ENCODE measurements at regions not wholly inside any gene's neighbourhood (a gene's known extent, or its start where the extent isn't known, plus 50 kb on each side); places are given as distances from the start of the nearest gene placed in this dataset.

DNA sequence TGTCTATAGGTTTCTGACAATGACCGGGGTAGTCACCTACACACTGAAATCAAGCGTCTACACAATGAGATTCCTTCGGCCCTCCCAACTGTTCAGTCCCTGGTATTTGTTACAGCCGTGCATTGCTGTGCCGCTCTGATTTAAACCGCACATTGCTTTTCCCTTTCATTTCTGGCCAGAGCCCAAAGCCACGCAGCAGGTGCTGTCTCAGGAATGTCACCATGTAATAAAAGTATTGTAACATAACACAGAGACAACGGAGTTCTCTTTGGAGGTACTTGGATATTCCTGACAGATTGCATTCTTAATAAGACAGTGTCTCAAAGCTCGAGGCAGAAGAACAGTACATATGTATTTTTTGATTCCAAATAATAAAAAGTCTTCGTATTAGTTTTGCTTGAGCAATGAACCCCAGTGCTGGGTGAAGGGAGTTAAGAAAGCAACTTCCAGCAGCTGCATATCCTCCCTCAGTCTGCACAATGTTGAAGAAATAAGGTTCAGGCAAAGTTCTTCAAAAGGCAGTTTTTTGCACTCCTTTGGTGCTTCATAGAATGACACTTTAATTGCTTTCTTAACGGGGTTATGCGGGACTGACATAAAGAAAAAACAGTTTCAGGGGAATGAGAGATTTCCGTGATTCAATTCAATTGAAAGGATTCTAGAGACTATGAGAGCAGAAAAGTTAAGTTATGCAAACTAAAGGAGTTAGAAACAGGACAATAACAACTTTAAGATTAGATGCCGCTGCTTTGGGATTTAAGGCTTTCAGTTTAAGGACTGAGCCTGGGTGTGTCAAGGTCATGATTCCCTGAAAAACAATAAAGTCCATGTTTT is 288.7 kb upstream of the FLRT2 start:
- DNase-seq (ENCODE audit: low read depth in 2 of 2), result no peak

DNA sequence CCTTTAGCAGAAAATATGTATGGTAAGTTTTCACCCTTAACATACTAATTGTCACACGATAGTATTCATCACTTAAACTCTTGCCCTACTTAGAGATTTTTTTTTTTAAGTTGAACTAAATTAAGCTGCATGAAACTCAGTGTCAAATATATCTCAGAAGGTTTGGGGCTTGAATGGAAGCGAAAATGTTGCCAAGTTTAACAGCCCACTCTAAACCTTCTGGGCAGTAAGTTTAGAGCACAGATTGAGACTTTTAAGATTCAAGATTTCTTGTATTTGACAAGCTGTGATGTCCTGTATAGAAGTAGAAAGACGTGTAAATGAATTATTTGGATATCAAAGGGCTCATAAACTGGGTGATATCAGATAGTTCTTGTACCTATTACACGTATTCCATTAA is 287.3 kb upstream of the FLRT2 start:
- no peak for DNase-seq (ENCODE audit: low read depth in 2 of 2)

DNA sequence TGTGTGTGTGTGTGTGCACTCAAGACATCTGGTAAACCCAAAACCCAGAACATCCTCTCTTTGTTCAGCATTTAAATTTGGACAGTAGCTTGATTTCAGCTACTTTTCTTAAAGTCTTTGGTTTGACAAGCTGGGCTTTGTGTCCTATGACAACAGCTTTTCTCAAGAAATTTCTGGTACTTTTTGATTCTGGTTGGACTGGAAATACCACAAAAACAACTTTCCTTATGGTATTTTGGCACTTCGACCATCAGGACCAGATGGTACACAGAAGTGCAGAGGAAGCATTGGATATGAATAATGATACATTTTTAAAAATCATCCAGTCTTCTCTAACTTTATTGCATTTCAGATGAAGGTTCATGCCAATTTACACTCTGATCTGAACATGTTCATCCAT is 286.6 kb upstream of the FLRT2 start:
- DNase-seq (ENCODE audit: low read depth in 2 of 2), result no peak

DNA sequence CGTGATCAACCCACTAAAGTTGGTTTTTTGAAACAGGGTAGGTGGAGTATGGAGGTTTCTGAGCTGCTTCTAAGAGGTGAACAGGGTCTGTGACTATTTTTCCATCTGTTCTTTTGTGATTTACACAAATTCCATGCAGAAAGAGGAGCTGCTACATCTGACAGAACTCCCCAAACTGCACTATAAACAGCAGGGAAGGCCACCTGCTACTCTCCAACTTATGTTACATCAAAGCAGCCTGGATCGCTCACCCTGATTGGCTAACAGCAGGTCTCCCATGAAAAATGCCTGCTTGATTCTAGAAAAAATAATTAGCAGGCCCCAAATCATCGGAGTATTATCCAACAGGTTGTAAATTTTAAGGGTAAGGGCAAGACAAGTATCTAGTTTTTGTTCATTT is 282.9 kb upstream of the FLRT2 start:
- DNase-seq (ENCODE audit: low read depth in 2 of 2), result no peak

DNA sequence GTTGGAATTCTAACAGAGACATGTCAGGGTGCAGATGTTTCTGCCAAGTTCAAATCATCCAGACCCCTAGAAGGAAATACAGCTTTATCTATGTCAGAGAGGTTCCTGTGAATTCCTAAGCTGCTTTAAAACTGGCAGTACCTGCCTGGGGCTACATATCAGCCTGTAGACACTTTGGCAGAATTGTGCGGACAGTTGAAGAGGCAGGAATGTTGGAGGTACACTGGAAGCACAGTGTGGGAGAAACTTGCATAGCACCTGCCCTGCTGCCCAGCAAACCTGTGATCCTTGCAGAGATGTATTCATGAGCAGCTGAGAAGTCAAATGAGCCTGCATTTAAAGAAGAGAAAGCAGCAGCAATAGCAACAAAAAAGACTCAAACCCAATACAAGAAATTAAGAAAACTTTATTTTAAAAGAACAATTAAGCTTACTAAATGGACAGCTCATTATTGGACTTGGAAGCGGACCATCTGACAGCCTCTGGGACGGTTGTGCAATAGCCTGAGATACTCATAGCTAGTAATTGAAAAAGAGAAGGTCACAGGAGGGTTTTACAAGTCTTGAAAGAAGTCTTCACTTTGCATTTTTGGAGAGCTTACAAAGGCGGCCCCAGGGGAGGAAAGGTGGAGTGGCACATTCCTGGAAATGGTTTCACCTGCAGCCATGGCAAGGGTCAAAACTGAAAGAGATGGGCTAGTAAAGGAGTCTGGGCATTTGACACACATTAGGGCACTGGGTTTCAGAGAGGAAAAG is 280.9 kb upstream of the FLRT2 start:
- DNase-seq (ENCODE audit: low read depth in 2 of 2), result no peak

DNA sequence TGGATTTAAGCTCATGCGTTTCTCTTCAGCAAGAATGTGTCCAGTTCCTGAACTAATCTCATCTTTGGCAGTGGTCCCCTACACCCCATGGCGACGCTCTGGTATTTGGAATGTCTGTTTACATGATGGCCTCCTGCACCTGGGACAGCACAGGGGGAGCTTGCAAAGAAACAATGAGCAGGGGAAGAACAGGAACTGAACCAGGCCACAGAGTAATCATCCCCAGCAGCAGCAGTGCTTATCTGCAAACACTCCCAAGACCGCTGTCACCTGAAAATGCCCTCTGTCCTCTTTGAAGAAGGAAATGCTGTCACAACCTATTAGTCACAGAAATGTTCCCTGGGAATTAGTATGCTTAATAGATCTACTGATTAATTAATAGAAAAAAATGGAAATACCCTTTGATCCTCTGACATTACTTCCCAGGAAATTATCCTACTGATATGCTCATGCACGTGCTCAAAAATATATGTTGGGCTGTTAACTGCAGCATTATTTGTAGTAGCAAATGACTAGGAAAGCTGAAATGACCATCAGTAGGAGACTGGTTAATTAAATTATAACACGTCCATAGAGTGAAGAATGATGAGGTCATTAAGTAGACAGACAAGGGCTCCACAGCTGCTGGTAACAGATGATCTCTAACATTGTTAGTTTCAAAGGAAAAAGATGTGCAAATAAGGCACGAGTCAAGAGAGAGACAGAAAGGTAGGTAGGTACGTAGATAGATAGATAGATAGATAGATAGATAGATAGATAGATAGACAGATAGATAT is 279.3 kb upstream of the FLRT2 start:
- no peak for DNase-seq (ENCODE audit: low read depth in 2 of 2)

DNA sequence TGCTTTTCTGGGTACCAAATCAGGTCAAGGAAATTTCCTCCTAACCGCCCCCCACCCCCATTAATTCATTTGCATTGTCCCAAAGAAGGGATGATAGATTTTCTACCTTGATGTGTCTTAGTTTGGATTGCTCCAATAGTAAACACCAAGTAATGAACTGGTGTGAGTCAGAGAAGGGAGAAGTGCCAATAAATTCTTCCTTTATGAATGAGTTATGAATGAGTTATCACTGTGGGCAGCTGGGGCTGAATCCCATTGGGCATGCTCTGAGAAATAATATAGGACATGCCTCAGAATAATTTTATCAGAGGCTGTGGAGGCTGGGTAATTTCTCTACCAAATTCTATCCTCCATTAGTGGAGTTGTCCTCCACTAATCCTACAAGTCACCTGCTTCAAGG is 277.9 kb upstream of the FLRT2 start:
- peak; percentile 62 to 64 for DNase-seq (ENCODE audit: low read depth in 2 of 2)

DNA sequence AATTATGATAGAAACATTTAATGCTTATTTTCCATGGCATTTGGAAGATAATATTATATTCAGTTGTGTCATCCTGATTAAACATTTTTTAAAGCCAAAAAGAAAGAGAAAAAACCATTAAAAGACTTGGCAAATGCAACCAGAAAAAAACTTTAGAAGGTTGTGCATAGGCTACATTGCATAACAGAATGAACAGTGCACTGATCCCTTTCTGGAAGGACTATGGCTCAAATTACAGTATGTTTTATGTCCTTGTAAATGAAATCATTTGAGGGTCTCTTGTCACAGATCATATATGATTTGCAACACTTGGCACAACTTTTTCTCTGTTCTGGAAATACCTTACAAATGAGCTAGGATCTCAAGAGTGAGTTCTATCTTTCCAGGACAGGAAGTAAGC is 275.2 kb upstream of the FLRT2 start:
- no peak for DNase-seq (ENCODE audit: low read depth in 2 of 2)

DNA sequence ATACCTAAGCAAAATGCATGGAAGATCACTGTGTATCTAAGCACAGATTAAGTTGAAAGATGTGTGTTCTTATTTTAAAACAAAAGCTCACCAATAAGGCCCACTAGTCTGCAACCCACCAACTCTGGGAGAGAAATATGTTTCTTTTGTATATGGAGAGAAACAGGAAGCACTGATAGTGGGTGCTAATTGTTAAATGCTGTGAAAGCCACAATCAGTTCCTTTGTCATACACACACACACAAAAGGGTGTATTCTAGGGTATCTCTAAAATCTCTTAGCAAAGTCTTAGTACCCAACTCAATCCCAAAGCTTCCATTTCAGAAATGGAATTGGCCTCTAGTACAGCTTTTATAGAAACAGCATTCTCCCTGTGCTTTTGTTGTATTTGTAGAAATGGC is 272.7 kb upstream of the FLRT2 start:
- no peak for DNase-seq (ENCODE audit: low read depth in 2 of 2)

DNA sequence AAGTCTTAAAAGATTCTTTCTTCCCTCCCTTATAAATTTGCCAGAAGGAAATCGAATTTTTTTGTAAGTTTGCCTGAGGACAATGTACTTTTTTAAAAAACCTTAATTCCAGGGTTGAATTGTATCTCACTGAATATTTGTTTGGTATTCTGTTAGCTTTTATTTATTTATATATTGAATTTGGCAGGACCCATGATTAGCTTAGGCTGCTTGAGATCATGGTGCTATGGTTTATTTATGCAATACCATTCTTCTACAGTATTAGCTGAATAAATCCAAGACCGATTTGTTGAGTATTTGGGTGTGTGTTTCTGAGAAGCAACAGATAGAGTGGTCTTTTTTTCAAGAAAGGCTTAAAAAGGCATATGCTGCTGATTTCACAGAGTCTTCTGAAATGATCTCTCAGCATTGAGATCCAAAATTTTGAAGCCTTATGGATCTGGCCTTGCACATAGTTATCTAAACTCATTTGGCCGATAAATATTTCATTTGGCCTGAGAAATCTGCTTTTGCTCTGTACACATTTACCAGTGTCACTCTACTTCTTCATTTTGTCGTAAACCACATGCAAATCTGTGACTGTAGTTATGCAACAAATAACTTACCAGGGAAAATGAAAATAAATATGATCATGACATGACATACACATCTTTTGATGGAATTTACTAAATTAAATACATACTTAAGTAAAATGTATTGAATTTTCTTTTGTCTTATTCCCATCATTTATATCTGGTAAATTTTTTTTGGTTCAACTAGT is 265.8 kb upstream of the FLRT2 start:
- no peak for DNase-seq (ENCODE audit: low read depth in 2 of 2)

DNA sequence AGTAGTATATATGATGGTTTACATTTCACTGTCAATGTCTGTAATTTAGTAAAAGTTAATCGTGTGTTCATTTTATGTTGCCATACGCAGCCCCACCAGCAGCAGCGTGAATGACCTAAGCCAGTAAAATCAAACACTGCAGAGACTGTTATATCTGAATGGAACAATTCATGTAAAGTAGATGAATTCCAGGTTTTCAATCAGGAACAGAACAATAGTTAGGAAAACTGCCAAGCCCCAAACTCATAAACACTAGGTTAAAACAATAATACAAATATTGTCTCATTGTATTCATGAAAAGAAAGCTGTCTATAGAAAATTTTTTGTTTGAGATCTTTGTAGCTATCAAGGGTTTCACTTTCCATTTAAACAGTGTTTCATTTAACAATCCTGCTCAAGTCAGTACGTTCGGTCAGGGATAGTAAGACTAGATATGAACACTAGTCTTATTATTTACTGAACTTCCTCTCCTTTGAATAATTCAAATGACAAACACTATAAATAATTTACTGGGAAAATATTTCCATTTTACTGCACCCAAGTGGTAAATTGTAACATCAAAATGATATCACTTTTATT is 256.8 kb upstream of the FLRT2 start:
- no peak for DNase-seq (ENCODE audit: low read depth in 2 of 2)

DNA sequence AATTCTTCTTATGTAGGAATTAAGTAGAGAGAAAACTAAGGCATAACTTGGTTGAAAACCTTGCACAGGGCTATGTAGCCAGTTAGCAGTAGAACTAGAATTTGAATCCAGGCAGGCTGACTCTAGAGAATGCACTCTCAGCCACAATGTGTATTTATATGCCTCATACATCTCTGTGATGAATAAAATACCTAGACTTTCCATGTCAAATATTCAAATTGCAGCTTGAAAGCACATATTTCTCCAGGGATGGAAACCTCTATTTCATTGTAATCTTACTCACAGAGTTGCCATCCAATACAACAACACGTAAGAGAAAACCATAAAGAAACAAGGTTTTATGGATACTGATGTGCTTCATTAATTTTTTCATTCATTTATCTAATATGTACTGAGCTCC is 256.0 kb upstream of the FLRT2 start:
- no peak for DNase-seq (ENCODE audit: low read depth in 2 of 2)

DNA sequence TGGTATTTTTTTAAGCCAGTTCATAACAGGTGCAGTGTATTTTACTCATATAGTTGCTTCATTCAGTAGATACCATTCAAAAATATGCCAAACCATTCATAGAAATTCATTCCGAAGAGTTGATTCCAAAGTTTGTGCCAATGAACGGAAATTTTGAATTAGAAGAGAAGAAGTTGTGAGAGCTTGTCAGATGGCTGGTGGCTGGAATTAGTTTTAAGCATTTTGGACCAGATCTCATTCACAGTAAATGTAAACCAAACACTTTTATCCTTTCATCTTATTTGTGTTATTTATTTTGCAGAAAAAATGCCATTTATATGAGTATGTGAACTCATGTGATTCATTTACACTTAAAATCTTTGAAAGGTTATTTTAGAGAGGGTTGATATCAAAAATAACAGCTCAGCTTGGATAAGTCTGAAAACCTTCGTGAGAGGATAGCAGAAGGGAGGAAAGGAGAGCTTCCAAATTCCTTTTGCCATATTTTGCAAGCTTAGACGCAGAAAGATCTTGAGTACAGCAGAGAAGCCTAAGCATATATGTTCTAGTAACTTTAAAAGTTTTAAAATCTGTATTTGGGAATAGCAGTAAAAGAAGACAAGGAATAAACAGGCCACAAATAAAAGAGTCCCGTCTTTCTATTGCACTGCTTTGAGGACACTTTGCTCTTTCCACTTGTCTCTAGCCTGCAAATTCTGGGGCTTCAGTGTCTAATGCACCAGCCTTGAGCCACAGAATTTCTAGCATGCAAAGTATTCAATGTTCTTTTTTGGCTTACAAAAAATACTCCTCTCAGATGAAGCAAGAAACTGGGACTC is 253.6 kb upstream of the FLRT2 start:
- DNase-seq (ENCODE audit: low read depth in 2 of 2), result no peak

DNA sequence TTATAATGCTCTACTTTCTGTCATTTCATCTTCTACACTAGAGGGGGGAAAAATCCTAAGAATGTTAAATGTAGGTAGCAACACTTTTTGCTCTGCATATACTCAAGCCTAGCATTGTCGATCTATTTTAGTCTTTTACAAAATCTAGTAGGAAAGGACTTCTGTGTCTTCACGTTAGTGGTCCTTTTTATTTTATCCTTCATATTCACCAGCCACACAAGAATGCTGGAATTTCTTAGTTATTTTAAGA is 253.0 kb upstream of the FLRT2 start:
- DNase-seq (ENCODE audit: low read depth in 2 of 2), result no peak

DNA sequence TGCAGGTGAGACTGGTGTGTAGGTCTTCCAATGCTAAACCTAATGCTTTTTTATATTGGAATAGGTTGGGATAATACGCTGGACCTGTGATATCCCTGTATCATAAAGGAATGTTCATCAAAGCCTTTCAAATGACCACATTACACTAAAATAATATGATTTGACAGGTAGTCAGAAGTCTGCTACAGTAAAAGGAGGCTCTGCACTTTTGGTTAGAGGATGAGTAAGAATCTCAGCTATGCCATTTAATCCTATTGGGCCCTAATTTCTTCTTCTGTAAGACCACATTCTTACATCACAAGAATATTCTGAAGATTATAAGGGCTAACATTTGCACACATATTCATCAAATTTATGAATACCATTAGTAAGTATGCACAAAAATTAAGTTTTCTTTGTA is 250.5 kb upstream of the FLRT2 start:
- DNase-seq (ENCODE audit: low read depth in 2 of 2), result no peak

DNA sequence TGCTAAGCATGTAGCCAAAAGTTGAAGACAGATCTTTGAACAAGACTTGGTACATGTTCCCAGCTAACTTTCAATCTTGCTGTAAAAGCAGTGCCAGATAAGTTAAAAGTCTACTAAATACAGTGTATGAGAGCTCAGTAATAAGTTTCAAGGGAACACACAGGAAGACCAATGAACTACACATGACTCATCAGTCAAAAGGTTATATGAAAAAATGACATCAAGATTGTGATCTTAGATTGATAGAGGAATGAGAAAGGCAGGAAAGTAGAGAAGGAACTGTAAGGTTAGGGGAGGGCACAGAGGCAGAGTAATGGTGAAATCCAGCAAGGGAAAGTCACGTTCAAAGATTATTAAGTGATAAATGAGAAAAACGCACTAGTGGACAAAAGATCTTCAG is 249.9 kb upstream of the FLRT2 start:
- DNase-seq (ENCODE audit: low read depth in 2 of 2), result no peak

DNA sequence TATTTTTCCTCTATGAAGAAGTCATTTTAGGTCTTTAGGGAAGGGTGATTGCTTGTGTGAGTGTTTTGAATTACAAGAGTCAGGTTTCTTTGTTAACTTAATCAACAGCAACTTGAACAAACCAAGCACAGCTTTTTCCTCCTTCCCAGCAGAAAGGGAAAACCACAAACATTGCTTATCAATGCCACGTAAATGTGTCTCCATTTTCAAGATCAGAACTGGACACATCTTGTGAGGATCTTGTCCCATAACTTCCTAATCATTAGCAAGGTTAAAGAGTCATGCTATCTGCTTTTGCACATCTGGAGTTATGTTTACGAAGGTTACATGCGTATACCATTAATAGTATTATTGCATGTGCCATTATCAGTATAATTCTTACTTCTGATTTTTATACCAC is 248.0 kb upstream of the FLRT2 start:
- DNase-seq (ENCODE audit: low read depth in 2 of 2), result no peak

DNA sequence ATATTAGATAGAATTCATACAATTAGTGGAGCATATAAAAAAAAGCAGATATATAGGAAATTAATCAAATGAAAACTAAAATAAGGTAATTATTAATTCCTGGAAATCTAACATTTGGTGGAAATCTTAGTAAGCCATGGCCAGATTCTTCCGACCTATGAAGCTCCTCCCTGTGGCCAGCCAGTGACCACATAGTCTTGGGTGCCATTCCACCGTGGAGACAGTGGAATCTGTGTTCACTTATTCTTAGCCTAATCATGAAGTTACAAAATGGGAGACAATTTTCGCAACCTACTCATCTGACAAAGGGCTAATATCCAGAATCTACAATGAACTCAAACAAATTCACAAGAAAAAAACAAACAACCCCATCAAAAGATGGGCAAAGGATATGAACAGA is 241.9 kb upstream of the FLRT2 start:
- no peak for DNase-seq (ENCODE audit: low read depth in 2 of 2)

DNA sequence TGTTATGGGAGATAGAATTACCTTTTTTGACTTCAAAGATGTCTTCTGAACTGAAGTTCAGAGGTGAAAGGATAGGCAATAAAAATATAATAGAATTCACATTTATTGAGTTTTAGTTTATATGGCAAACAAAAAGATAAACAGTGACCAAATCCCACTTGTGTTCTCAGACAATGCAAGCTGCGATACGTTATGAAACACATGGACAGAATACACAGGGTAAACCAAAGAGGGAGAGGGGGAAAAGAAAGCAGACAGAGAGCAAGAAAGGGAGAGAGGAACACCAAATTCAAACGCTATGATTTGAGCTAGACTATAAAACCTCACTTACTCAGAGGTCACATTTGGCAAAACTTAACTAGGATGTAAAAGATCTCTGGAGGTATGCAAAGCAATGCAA is 238.2 kb upstream of the FLRT2 start:
- no peak for DNase-seq (ENCODE audit: low read depth in 2 of 2)

DNA sequence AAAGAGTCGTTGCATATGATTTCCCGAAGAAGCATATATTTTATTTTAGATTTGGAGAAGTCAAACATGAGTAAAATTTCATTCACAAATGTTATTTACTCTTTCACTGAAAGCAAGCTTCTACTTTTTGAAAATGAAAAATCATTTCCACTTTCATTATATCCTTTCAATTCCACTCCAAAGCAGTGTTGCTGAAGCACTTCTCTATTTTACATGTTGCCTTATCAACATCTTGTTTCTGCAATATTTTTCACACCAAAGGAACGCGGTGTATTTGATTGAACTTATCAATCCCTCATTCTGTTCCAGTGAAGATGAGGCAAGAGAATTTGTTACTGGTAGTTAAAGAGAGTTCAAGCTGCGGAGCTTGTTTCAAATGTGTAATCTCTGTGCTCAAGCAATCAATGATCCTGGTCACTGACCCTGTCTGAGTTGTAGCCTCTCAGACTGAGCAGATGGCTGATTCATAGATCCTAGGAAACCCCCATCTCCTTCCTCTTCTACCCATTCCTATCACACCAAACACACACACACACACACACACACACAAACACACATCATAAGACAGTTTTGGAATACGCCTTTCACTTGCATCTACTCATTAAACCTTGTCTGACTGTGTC is 236.2 kb upstream of the FLRT2 start:
- DNase-seq (ENCODE audit: low read depth in 2 of 2), result no peak

DNA sequence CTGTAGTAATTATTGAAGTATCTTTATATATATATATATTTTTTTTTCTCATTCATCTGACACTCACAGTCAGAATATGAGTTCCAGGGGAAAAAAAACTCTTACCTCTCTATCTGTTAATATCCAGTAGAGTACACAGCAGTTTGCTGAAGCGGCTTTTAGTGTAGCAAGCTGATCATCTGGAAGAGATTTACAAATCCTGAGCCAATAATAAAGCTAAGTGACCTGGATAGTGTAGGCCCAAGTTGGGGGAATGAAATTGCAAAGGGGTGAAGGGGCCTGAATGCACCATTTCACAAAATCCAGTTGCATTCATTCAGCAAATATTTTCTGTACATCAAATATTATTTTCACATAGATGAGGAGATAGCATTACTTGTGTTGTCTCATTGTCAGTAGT is 234.6 kb upstream of the FLRT2 start:
- no peak for DNase-seq (ENCODE audit: low read depth in 2 of 2)

Measured in fibroblast of skin of left biceps (primary cell).